ENCODE measurements at regions not wholly inside any gene's neighbourhood (a gene's known extent, or its start where the extent isn't known, plus 50 kb on each side); places are given as distances from the start of the nearest gene placed in this dataset.

- TF ChIP-seq CTCF (IDR thresholded peaks at IDR 0.05) (no peak), SIN3A (IDR thresholded peaks at IDR 0.05; ENCODE audit: borderline replicate concordance, insufficient read depth, low read depth, low read length) (no peak), TCF7L2 (IDR thresholded peaks at IDR 0.05; ENCODE audit: low read depth, low read length) (no peak)
Observed at GRCh38 chr3:34881026-34881425, 758.3 kb upstream of the ARPP21 start.
